Breast epithelium (tissue), 4 donors: ENCODE measurements at regions not wholly inside any gene's neighbourhood (a gene's known extent, or its start where the extent isn't known, plus 50 kb on each side); places are given as distances from the start of the nearest gene placed in this dataset.

Experiments used
- DNase-seq, 2 donors: peaks; one replicate each; pipeline ENCODE4 v3.0.0-alpha.2; 2019; ENCODE audit warnings: low spot score in 2 of 2
- H3K27ac ChIP-seq, 2 donors: fragments of 200-600 bp; sonication (generic) in 1 of 2; one replicate each; pipeline ENCODE4 v1.5.1; 2016 to 2019; ENCODE audit warnings: mild to moderate bottlenecking in 1 of 2
- H3K27me3 ChIP-seq, 2 donors: fragments of 200-600 bp; sonication (generic) in 1 of 2; one replicate each; pipeline versions ENCODE4 v1.5.1 to v1.6.0; 2017 to 2019; ENCODE audit warnings: control low read depth in 1 of 2, mild to moderate bottlenecking in 1 of 2
- H3K36me3 ChIP-seq: fragments of 200-600 bp; one replicate; pipeline ENCODE4 v1.5.1; 2019
- H3K4me1 ChIP-seq, 2 donors: fragments of 200-600 bp; sonication (generic); one replicate each; pipeline ENCODE4 v1.5.1; 2016 to 2019; ENCODE audit warnings: control low read depth in 1 of 2
- H3K4me3 ChIP-seq, 3 donors: fragments of 200-600 bp; sonication (generic); 1 replicate in 2 of 3; 2 replicates in 1 of 3; pipeline ENCODE4 v1.5.1; 2016 to 2019; ENCODE audit warnings: mild to moderate bottlenecking in 3 of 3, moderate library complexity in 2 of 3
- H3K9me3 ChIP-seq, 2 donors: fragments of 200-600 bp; sonication (generic) in 1 of 2; one replicate each; pipeline ENCODE4 v1.5.1; 2016 to 2019; ENCODE audit warnings: control low read depth in 1 of 2
- POLR2A ChIP-seq: fragments of 450-650 bp; IDR thresholded peaks from one replicate; pipeline ENCODE4 v1.6.1; 2016; ENCODE audit warnings: antibody characterized with exemption, mild to moderate bottlenecking, moderate library complexity
- POLR2AphosphoS5 ChIP-seq, 3 donors: sonication (generic); formaldehyde crosslinking; IDR thresholded peaks; one replicate each; pipeline ENCODE4 v1.6.1; 2017; ENCODE audit warnings: antibody characterized with exemption in 3 of 3
- intact Hi-C: fragments of 100-400 bp; cut with DNase I; formaldehyde crosslinking; loops from one replicate; pipeline ENCODE4 v1.15.1; 2023; ENCODE audit warnings: low total_unique reads
- TF ChIP-seq, protein P1 (sequence below), 3 donors: fragments of 450-650 bp; IDR thresholded peaks; one replicate each; pipeline ENCODE4 v1.5.1; 2016 to 2017; ENCODE audit warnings: antibody characterized with exemption in 3 of 3, mild to moderate bottlenecking in 3 of 3, moderate library complexity in 3 of 3

DNA sequence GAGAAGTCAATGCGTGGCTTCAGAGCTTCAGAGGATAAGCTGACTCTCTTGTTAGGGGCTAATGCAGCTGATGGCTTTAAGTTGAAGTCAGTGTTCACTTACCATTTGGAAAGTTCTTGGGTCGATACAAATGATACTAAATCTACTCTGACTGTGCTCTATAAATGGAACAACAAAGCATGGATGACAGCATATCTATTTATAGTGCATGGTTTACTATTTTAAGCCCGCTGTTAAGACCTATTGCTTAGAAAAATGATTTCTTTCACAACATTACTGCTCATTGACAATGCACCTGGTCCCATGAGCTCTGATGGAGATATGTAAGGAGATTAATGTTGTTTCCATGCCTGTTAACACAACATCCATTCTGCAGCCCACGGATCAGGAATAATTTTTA, 435.7 kb downstream of the MAT2B start:
- Histone ChIP-seq H3K9me3 (peaks cover 0 to 4% of the 10 kb centered on the region in 2 donors), H3K27me3 (no peaks in the 10 kb centered on the region), H3K4me1 (no peaks in the 10 kb centered on the region), H3K4me3 (no peak overlapping the region), H3K36me3 (no peaks in the 10 kb centered on the region), H3K27ac (no peak overlapping the region)
- intact Hi-C loops = no loop called here
- TF ChIP-seq POLR2A (no peak), POLR2AphosphoS5 (IDR thresholded peaks at IDR 0.05) (no peak)
- TF ChIP-seq, protein P1, sequence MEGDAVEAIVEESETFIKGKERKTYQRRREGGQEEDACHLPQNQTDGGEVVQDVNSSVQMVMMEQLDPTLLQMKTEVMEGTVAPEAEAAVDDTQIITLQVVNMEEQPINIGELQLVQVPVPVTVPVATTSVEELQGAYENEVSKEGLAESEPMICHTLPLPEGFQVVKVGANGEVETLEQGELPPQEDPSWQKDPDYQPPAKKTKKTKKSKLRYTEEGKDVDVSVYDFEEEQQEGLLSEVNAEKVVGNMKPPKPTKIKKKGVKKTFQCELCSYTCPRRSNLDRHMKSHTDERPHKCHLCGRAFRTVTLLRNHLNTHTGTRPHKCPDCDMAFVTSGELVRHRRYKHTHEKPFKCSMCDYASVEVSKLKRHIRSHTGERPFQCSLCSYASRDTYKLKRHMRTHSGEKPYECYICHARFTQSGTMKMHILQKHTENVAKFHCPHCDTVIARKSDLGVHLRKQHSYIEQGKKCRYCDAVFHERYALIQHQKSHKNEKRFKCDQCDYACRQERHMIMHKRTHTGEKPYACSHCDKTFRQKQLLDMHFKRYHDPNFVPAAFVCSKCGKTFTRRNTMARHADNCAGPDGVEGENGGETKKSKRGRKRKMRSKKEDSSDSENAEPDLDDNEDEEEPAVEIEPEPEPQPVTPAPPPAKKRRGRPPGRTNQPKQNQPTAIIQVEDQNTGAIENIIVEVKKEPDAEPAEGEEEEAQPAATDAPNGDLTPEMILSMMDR (IDR thresholded peaks at IDR 0.05) = no peak
- DNase-seq = no peak

DNA sequence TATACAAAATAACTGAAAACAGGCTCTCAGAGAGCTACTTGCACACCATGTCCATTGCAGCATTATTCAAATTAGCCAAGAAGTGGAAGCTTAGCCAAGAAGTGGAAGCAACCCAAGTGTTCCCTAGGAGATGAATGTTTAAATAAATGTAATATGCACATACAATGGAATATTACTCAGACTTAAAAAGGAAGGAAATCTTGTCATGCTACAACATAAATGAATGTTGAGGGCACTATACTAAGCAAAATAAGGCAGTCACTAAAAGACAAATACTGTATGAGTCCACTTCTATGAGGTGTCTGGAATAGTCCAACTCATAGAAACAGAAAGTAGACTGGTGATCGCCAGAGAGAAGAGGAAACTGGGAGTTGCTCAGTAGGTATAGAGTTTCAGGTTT, 438.1 kb downstream of the MAT2B start:
- no peaks in the 10 kb centered on the region for H3K36me3 ChIP-seq
- no peak overlapping the region for H3K4me3 ChIP-seq
- H3K27ac ChIP-seq = no peak overlapping the region
- H3K4me1 ChIP-seq = no peaks in the 10 kb centered on the region
- TF ChIP-seq, protein P1 (IDR thresholded peaks at IDR 0.05) = no peak
- TF ChIP-seq POLR2A (no peak), POLR2AphosphoS5 (IDR thresholded peaks at IDR 0.05) (no peak)
- no peaks in the 10 kb centered on the region for H3K27me3 ChIP-seq
- intact Hi-C loops = no loop called here
- H3K9me3 ChIP-seq = peaks cover 0 to 4% of the 10 kb centered on the region in 2 donors
- no peak for DNase-seq

DNA sequence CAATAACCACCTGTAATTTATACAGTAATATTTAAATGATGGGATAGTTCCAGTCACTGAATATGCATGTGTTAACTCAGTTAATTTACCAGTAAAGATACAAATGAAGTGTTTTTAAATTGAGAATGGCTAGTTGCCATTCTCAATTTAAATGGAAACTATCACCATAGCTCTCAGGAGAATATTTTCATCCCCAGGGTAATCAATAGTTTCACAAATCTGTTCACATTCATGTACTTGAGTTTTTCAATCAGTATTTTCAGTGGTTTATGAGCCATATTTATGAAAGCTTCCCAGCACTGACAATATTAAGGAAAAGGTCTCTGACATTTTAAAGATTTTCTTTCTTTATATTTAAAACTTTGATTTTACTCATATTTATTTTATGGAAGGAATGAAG, 439.3 kb downstream of the MAT2B start:
- H3K4me3 ChIP-seq = no peak overlapping the region
- no peak for DNase-seq
- intact Hi-C loops = no loop called here
- H3K27me3 ChIP-seq = no peaks in the 10 kb centered on the region
- no peaks in the 10 kb centered on the region for H3K36me3 ChIP-seq
- no peak overlapping the region for H3K27ac ChIP-seq
- H3K4me1 ChIP-seq = no peaks in the 10 kb centered on the region
- TF ChIP-seq, protein P1 (IDR thresholded peaks at IDR 0.05) = no peak
- TF ChIP-seq POLR2A (no peak), POLR2AphosphoS5 (IDR thresholded peaks at IDR 0.05) (no peak)
- no peaks in the 10 kb centered on the region for H3K9me3 ChIP-seq

DNA sequence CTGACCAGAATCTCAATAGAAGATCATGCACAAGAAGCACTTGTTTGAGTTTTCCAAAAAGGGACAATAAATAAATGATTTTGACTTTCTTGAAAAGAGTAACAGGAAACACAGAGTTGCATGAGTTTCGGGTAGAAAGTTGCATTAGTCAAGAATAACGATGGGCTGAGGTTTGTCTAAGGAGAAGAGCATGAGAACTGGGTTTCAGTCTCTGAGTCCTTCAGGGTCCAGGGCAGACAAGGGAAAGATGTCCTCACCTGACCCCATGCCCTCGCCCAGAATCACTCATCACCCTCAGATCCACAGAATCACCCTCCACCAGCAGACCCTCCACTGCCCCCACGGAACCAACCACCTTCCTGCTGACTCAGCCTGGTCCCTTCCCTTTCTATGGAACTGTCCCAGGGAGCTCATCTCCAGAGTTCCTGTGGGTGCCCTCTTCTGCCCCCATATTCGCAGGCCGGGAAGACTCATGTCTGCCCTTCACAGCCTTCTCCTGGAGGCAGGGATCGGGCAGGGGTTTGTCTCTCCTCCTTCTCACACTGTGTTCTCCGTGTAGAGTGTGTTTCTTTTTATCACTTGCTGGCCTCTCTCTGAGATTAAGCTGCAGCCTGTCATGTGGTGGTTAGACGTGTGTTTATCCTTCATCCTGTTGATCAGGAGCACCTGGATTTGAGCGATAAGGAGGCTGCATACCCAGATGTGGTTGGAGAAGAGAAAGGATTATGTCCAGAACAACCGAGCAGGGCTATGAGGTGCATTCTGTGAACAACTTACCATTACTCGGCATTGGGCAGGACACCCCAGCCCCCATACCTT, 442.6 kb downstream of the MAT2B start:
- H3K27me3 ChIP-seq = no peaks in the 10 kb centered on the region
- H3K9me3 ChIP-seq = no peaks in the 10 kb centered on the region
- no peak for DNase-seq
- no peaks in the 10 kb centered on the region for H3K4me1 ChIP-seq
- TF ChIP-seq, protein P1 (IDR thresholded peaks at IDR 0.05) = no peak
- H3K27ac ChIP-seq = no peak overlapping the region
- H3K36me3 ChIP-seq = no peaks in the 10 kb centered on the region
- H3K4me3 ChIP-seq = no peak overlapping the region
- intact Hi-C loops = no loop called here

DNA sequence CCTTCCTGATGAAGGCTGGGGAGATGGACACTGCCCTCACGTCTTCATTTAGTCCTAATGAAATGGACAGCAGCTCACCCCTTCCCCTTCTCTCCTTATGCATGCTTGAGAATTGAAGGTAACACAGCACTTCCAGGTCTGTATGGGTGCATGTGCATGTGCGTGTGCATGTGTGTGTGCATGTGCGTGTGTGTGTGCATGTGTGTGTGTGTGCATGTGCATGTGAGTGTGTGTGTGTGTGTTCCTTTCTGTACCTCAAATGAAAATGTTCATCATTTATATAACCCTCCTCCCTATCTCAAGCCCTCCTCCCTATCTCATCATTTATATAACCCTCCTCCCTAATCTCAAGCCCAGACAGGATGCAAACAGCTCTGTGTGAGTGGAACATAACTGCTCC, 444.8 kb downstream of the MAT2B start:
- H3K36me3 ChIP-seq = no peaks in the 10 kb centered on the region
- no peak overlapping the region for H3K27ac ChIP-seq
- no peak for TF ChIP-seq POLR2AphosphoS5 (IDR thresholded peaks at IDR 0.05)
- no peaks in the 10 kb centered on the region for H3K4me1 ChIP-seq
- H3K9me3 ChIP-seq = no peaks in the 10 kb centered on the region
- H3K27me3 ChIP-seq = no peaks in the 10 kb centered on the region
- DNase-seq = no peak
- intact Hi-C loops = no loop called here
- no peak overlapping the region for H3K4me3 ChIP-seq
